H1 (cell line): ENCODE measurements at regions not wholly inside any gene's neighbourhood (a gene's known extent, or its start where the extent isn't known, plus 50 kb on each side); places are given as distances from the start of the nearest gene placed in this dataset.

Source experiments
- CTCF ChIA-PET: fragments of 300-600 bp; sonication (Branson Sonifier 250); formaldehyde crosslinking; loops from one replicate; lab custom pipeline; 2021; ENCODE audit not compliant: partially characterized antibody; lab: Charles Lee
- POLR2A ChIA-PET: fragments of 300-600 bp; sonication (Branson Sonifier 250); formaldehyde crosslinking; loops from one replicate; lab custom pipeline; 2021; ENCODE audit warnings: inconsistent platforms; ENCODE audit not compliant: partially characterized antibody; lab: Charles Lee
- DNase-seq, 2 experiments: peaks; one replicate each; pipeline versions ENCODE4 v3.0.0 to v3.0.0-alpha.2; 2010 to 2022; ENCODE audit warnings: low spot score in 2 of 2, low read depth in 1 of 2, mixed read lengths in 1 of 2
- FAIRE-seq: peaks from 2 replicates; lab custom pipeline; 2011; peaks lifted over from hg19 to GRCh38; lab: Jason Lieb, UNC
- H2AFZ ChIP-seq: 2 replicates; pipeline ENCODE4 v1.8.1; 2012; ENCODE audit warnings: low read length, inconsistent platforms
- H2AK5ac ChIP-seq: 2 replicates; pipeline ENCODE4 v1.6.1; 2013; ENCODE audit warnings: low read depth, low read length
- H2BK120ac ChIP-seq: replicated peaks from 2 replicates; pipeline ENCODE3; 2013; ENCODE audit warnings: low read depth, low read length, inconsistent platforms
- H2BK12ac ChIP-seq: 2 replicates; pipeline ENCODE4 v1.6.1; 2013; ENCODE audit warnings: low read depth, low read length
- H2BK15ac ChIP-seq: 2 replicates; pipeline ENCODE4 v1.6.1; 2013; ENCODE audit warnings: low read length
- H2BK20ac ChIP-seq: 2 replicates; pipeline ENCODE4 v1.6.1; 2013; ENCODE audit warnings: low read length
- H2BK5ac ChIP-seq: 2 replicates; pipeline ENCODE4 v1.6.1; 2013; ENCODE audit warnings: low read depth, low read length
- H3K14ac ChIP-seq: 2 replicates; pipeline ENCODE4 v1.6.1; 2013; ENCODE audit warnings: inconsistent platforms; ENCODE audit not compliant: insufficient read length
- H3K18ac ChIP-seq: 2 replicates; pipeline ENCODE4 v1.6.1; 2013; ENCODE audit warnings: low read length; ENCODE audit errors: extremely low read depth
- H3K23ac ChIP-seq: 2 replicates; pipeline ENCODE4 v1.6.1; 2013; ENCODE audit warnings: inconsistent platforms; ENCODE audit not compliant: insufficient read length
- H3K23me2 ChIP-seq: 2 replicates; pipeline ENCODE4 v1.6.1; 2013; ENCODE audit warnings: low read depth, low read length
- H3K27ac ChIP-seq: 2 replicates; pipeline ENCODE4 v1.6.1; 2011; ENCODE audit warnings: low read depth, low read length, inconsistent platforms
- H3K27me3 ChIP-seq, 4 experiments: replicated peaks in 1 of 4; 1 replicate in 1 of 4; 2 replicates in 3 of 4; pipeline versions ENCODE4 v1.6.1 to v1.8.1; 2011 to 2013; ENCODE audit warnings: low read length in 3 of 4, mild to moderate bottlenecking in 3 of 4, inconsistent platforms in 2 of 4, mixed read lengths in 2 of 4, moderate library complexity in 1 of 4; ENCODE audit not compliant: control insufficient read depth in 3 of 4, insufficient read depth in 3 of 4; ENCODE audit errors: extremely low read depth in 1 of 4
- H3K36me3 ChIP-seq, 4 experiments: 2 replicates each; pipeline versions ENCODE4 v1.6.1 to v1.8.1; 2011 to 2013; ENCODE audit warnings: mild to moderate bottlenecking in 4 of 4, low read length in 3 of 4, moderate library complexity in 2 of 4, control low read depth in 1 of 4, inconsistent platforms in 1 of 4; ENCODE audit not compliant: insufficient read depth in 4 of 4, control insufficient read depth in 2 of 4
- H3K4ac ChIP-seq: replicated peaks from 2 replicates; pipeline ENCODE3; 2013; ENCODE audit warnings: low read length, low read depth, mixed read lengths, inconsistent platforms; ENCODE audit not compliant: insufficient read length
- H3K4me1 ChIP-seq, 4 experiments: replicated peaks in 1 of 4; 1 replicate in 1 of 4; 2 replicates in 3 of 4; pipeline versions ENCODE4 v1.6.1 to v1.8.1; 2011 to 2013; ENCODE audit warnings: low read length in 3 of 4, inconsistent platforms in 2 of 4, mixed read lengths in 1 of 4; ENCODE audit not compliant: insufficient read depth in 4 of 4, control insufficient read depth in 3 of 4
- H3K4me2 ChIP-seq, 2 experiments: 2 replicates each; pipeline versions ENCODE4 v1.6.1 to v1.8.1; 2011 to 2013; ENCODE audit warnings: low read depth in 2 of 2, low read length in 2 of 2, control low read depth in 1 of 2, inconsistent platforms in 1 of 2, mild to moderate bottlenecking in 1 of 2; ENCODE audit not compliant: insufficient read depth in 1 of 2
- H3K4me3 ChIP-seq, 4 experiments: fragments of 200-600, 300-600 bp in 1 of 4; sonication (generic), shearing (Covaris generic), sonication (Bioruptor Twin) in 1 of 4; 2 replicates each; pipeline versions ENCODE4 v1.5.1 to v1.8.1; 2011 to 2016; ENCODE audit warnings: low read length in 4 of 4, low read depth in 3 of 4, control low read depth in 2 of 4, inconsistent platforms in 2 of 4, mild to moderate bottlenecking in 2 of 4, mixed read lengths in 1 of 4, moderate library complexity in 1 of 4; ENCODE audit not compliant: insufficient read depth in 2 of 4; ENCODE audit errors: extremely low read depth in 1 of 4
- H3K56ac ChIP-seq: replicated peaks from 2 replicates; pipeline ENCODE3; 2013; ENCODE audit warnings: low read depth, mild to moderate bottlenecking, mixed read lengths, low read length, inconsistent platforms; ENCODE audit not compliant: insufficient read length
- H3K79me1 ChIP-seq: 2 replicates; pipeline ENCODE4 v1.6.1; 2013; ENCODE audit warnings: low read depth, low read length, control low read depth
- H3K79me2 ChIP-seq, 2 experiments: 2 replicates each; pipeline versions ENCODE4 v1.6.1 to v1.8.1; 2012 to 2013; ENCODE audit warnings: low read length in 2 of 2, mild to moderate bottlenecking in 2 of 2, inconsistent platforms in 1 of 2; ENCODE audit not compliant: insufficient read depth in 2 of 2, control insufficient read depth in 1 of 2
- H3K9ac ChIP-seq, 4 experiments: replicated peaks in 1 of 4; 1 replicate in 1 of 4; 2 replicates in 3 of 4; pipeline versions ENCODE4 v1.6.1 to v1.8.1; 2011 to 2013; ENCODE audit warnings: low read depth in 3 of 4, low read length in 3 of 4, control low read depth in 2 of 4, mild to moderate bottlenecking in 2 of 4, moderate library complexity in 2 of 4, inconsistent platforms in 1 of 4; ENCODE audit errors: extremely low read depth in 1 of 4
- H3K9me3 ChIP-seq, 2 experiments: 2 replicates each; pipeline versions ENCODE4 v1.6.1 to v1.8.1; 2012 to 2013; ENCODE audit warnings: mild to moderate bottlenecking in 2 of 2, moderate library complexity in 2 of 2, control low read depth in 1 of 2, inconsistent platforms in 1 of 2, low read depth in 1 of 2, low read length in 1 of 2, mixed read lengths in 1 of 2; ENCODE audit not compliant: insufficient read depth in 2 of 2
- H4K20me1 ChIP-seq, 2 experiments: replicated peaks in 1 of 2; 2 replicates each; pipeline versions ENCODE3 to v1.8.1; 2011 to 2013; ENCODE audit warnings: inconsistent platforms in 2 of 2, low read length in 2 of 2, mild to moderate bottlenecking in 1 of 2; ENCODE audit not compliant: insufficient read depth in 2 of 2, control insufficient read depth in 1 of 2
- H4K5ac ChIP-seq: 2 replicates; pipeline ENCODE4 v1.6.1; 2013; ENCODE audit warnings: low read length, low read depth, mixed read lengths, inconsistent platforms; ENCODE audit not compliant: insufficient read length
- H4K8ac ChIP-seq: 2 replicates; pipeline ENCODE4 v1.8.0; 2013; ENCODE audit warnings: mild to moderate bottlenecking, moderate library complexity, low read length, inconsistent platforms; ENCODE audit not compliant: insufficient read depth; ENCODE audit errors: extremely low read depth
- H4K91ac ChIP-seq: replicated peaks from 2 replicates; pipeline ENCODE3; 2013; ENCODE audit warnings: low read length, mixed read lengths, inconsistent platforms; ENCODE audit not compliant: insufficient read length
- HDAC2 ChIP-seq, 2 experiments: fragments of 300-600 bp in 1 of 2; sonication (generic) in 1 of 2; IDR thresholded peaks; 2 replicates each; pipeline ENCODE4 v1.6.1; 2011 to 2012; ENCODE audit warnings: low read depth in 2 of 2, low read length in 2 of 2, mild to moderate bottlenecking in 2 of 2, moderate library complexity in 2 of 2, borderline replicate concordance in 1 of 2, inconsistent platforms in 1 of 2
- KDM5A ChIP-seq: fragments of 200-600 bp; IDR thresholded peaks from 2 replicates; pipeline ENCODE4 v1.7.1; 2012; ENCODE audit warnings: mild to moderate bottlenecking, low read length, inconsistent platforms, mixed read lengths
- NANOG ChIP-seq: IDR thresholded peaks from 2 replicates; pipeline ENCODE4 v1.6.1; 2011; ENCODE audit warnings: low read length, low read depth, mild to moderate bottlenecking, inconsistent platforms; ENCODE audit not compliant: insufficient read depth, poor library complexity, severe bottlenecking
- RBBP5 ChIP-seq: IDR thresholded peaks from 2 replicates; pipeline ENCODE4 v1.7.1; 2012; ENCODE audit warnings: low read depth, mild to moderate bottlenecking, inconsistent platforms, low read length, moderate library complexity, borderline replicate concordance
- SIN3A ChIP-seq, 2 experiments: IDR thresholded peaks in 1 of 2; conservative IDR thresholded peaks in 1 of 2; 2 replicates each; pipeline ENCODE4 v1.6.1; 2011 to 2012; ENCODE audit warnings: low read length in 2 of 2, improper control_type of control experiment in 1 of 2, low read depth in 1 of 2, mild to moderate bottlenecking in 1 of 2
- SIRT6 ChIP-seq: IDR thresholded peaks from one replicate; pipeline ENCODE4 v1.7.1; 2012; ENCODE audit warnings: low read length, inconsistent platforms
- SP1 ChIP-seq: IDR thresholded peaks from 2 replicates; pipeline ENCODE4 v1.6.1; 2011; ENCODE audit warnings: low read depth, low read length
- WGBS, 2 experiments: shearing (Covaris generic) in 1 of 2; methylation state at CpG; one replicate each; pipeline versions ENCODE4 v1.1.6 to v1.1.7; 2013 to 2015; ENCODE audit warnings: low lambda C conversion rate in 2 of 2, mixed read lengths in 2 of 2, inconsistent platforms in 1 of 2, low coverage in 1 of 2, missing lambda C conversion rate in 1 of 2; ENCODE audit not compliant: insufficient replicate concordance in 2 of 2, insufficient coverage in 1 of 2, insufficient read length in 1 of 2; ENCODE audit errors: extremely low coverage in 1 of 2, missing lambda C conversion rate in 1 of 2; 5-methylcytosine and 5-hydroxymethylcytosine counted together
- TF ChIP-seq, protein P1 (sequence below), 3 experiments: IDR thresholded peaks; 1 replicate in 2 of 3; 2 replicates in 1 of 3; pipeline versions ENCODE4 v1.5.1 to v1.6.1; 2011; ENCODE audit warnings: low read length in 3 of 3, mild to moderate bottlenecking in 3 of 3, inconsistent platforms in 2 of 3, low read depth in 1 of 3, moderate library complexity in 1 of 3; ENCODE audit not compliant: insufficient read depth in 1 of 3; ENCODE audit errors: control extremely low read depth in 1 of 3
- TF ChIP-seq, protein P2 (sequence below): IDR thresholded peaks from 2 replicates; pipeline ENCODE4 v1.6.1; 2012; ENCODE audit warnings: inconsistent platforms

DNA sequence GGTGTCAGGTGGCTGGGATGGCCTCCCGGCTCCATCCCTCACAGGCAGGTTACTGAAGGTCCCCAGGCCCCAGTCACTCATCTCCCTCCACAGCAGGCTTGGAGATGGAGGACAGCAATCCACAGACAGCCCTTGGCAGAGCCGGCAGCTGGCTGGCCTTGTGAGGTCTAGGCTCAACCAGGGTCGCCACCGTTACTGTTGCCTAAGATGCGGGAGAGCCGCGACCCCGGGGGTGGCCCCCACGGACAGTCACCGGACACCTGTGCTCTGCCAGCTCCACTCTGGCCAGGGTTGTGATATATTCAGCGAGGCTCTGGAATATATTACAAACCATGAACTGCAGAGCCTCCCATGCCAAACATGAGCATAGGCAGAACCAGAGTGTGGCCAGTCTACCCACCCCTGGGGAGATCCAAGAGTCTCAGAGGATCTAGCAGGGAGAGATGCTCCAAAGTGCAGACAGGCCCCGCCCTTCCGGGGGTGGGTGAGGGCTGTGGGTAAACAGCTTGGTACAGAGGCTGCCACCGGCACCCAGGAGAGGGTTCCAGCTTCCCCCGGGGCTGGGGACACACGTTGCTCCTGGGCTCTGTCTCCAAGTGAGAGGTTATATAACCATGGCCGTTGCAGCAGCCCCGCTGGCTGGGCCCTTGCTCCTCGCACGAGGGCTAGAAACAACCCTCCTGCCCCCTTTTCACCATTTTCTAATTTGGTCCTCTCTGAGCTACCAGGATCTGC, 55.9 kb upstream of the DIO3 start:
- Histone ChIP-seq H3K23ac (no peak overlapping the region), H2BK15ac (no peak overlapping the region), H3K27me3 (no peaks in the 10 kb centered on the region), H3K56ac (no peak overlapping the region), H2BK120ac (no peak overlapping the region), H3K4ac (no peak overlapping the region), H4K8ac (no peak overlapping the region), H3K79me1 (no peaks in the 10 kb centered on the region; the same call in 1 of the 2 replicates), H2BK5ac (no peak overlapping the region), H3K23me2 (no peaks in the 10 kb centered on the region), H3K4me1 (no peaks in the 10 kb centered on the region), H2AK5ac (no peak overlapping the region), H3K9me3 (no peaks in the 10 kb centered on the region; a peak in 1 of 4 replicates), H3K36me3 (no peaks in the 10 kb centered on the region), H3K4me2 (no peak overlapping the region), H3K79me2 (no peaks in the 10 kb centered on the region), H4K5ac (no peak overlapping the region), H3K4me3 (no peak overlapping the region), H3K27ac (no peak overlapping the region), H3K9ac (no peak overlapping the region), H3K18ac (no peak overlapping the region), H2BK20ac (no peak overlapping the region), H2BK12ac (no peak overlapping the region), H4K91ac (no peak overlapping the region), H2AFZ (no peak overlapping the region), H4K20me1 (no peaks in the 10 kb centered on the region), H3K14ac (no peak overlapping the region)
- FAIRE-seq: no peak
- CTCF ChIA-PET: interaction anchor here (0.7 to 1.5 kb wide), 6 partner anchors 8 to 202 kb away, joined by 3 to 6 read pairs (median 3); no protein-coding TSS in a partner anchor
- whole genome bisulfite sequencing, 2 experiments: 90% methylated on average over 13 of the region's 20 CpGs; no CpG with 5 or more reads in 1 of the 2 experiments
- POLR2A ChIA-PET: interaction anchor here (1.5 kb wide), 1 partner anchor 9 kb away, joined by 5 read pairs; no protein-coding TSS in a partner anchor
- no peak for DNase-seq
- no peak for TF ChIP-seq SIN3A (conservative IDR thresholded peaks at IDR 0.05 in 1 of 2, IDR thresholded peaks at IDR 0.05 in 1 of 2; ENCODE audit: low read depth in 1 of 2, low read length in 2 of 2)
- TF ChIP-seq, protein P1, sequence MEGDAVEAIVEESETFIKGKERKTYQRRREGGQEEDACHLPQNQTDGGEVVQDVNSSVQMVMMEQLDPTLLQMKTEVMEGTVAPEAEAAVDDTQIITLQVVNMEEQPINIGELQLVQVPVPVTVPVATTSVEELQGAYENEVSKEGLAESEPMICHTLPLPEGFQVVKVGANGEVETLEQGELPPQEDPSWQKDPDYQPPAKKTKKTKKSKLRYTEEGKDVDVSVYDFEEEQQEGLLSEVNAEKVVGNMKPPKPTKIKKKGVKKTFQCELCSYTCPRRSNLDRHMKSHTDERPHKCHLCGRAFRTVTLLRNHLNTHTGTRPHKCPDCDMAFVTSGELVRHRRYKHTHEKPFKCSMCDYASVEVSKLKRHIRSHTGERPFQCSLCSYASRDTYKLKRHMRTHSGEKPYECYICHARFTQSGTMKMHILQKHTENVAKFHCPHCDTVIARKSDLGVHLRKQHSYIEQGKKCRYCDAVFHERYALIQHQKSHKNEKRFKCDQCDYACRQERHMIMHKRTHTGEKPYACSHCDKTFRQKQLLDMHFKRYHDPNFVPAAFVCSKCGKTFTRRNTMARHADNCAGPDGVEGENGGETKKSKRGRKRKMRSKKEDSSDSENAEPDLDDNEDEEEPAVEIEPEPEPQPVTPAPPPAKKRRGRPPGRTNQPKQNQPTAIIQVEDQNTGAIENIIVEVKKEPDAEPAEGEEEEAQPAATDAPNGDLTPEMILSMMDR (IDR thresholded peaks at IDR 0.05; ENCODE audit: control extremely low read depth in 1 of 3, insufficient read depth in 1 of 3, low read depth in 1 of 3, low read length in 3 of 3): no peak
- no peak for TF ChIP-seq RBBP5
- TF ChIP-seq NANOG: no peak
- TF ChIP-seq SIRT6: no peak
- no peak for TF ChIP-seq HDAC2 (IDR thresholded peaks at IDR 0.05; ENCODE audit: borderline replicate concordance in 1 of 2, low read depth in 2 of 2, low read length in 2 of 2)
- TF ChIP-seq KDM5A: no peak
- TF ChIP-seq, protein P2, sequence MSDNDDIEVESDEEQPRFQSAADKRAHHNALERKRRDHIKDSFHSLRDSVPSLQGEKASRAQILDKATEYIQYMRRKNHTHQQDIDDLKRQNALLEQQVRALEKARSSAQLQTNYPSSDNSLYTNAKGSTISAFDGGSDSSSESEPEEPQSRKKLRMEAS: no peak
- TF ChIP-seq SP1: no peak
